GM20431 (cell line): ENCODE measurements at regions not wholly inside any gene's neighbourhood (a gene's known extent, or its start where the extent isn't known, plus 50 kb on each side); places are given as distances from the start of the nearest gene placed in this dataset.
"Not testable (repeated sequence)": the region's sequence is repeated elsewhere in the genome, so short reads cannot be mapped to it uniquely, and the experiment has no call there.

ENCODE experiments used
- in situ Hi-C: fragments of 300-500 bp; cut with MseI, MboI; formaldehyde crosslinking; loops from one replicate; pipeline ENCODE4 v1.15.0; 2020; ENCODE audit warnings: low sequenced_read_pairs; ENCODE audit not compliant: unreplicated experiment

- in situ Hi-C loops: no loop called here
Observed at GRCh38 chr9:26675035-26675434, 217.6 kb downstream of the CAAP1 start.

GRCh38 chr9:26673261-26673660, 219.3 kb downstream of the CAAP1 start:
- in situ Hi-C loops: no loop called here

- in situ Hi-C loops: no loop called here
Observed at GRCh38 chr9:26669701-26670670, 222.6 kb downstream of the CAAP1 start.

GRCh38 chr9:26667882-26668281, 224.7 kb downstream of the CAAP1 start:
- in situ Hi-C loops: no loop called here

- in situ Hi-C loops: no loop called here
Observed at GRCh38 chr9:26665666-26666065, 226.9 kb downstream of the CAAP1 start.

GRCh38 chr9:26664087-26664773, 228.4 kb downstream of the CAAP1 start:
- in situ Hi-C loops: not testable (repeated sequence)

GRCh38 chr9:26662476-26662875, 230.1 kb downstream of the CAAP1 start:
- in situ Hi-C loops: no loop called here

- in situ Hi-C loops: no loop called here
Observed at GRCh38 chr9:26658476-26658875, 234.1 kb downstream of the CAAP1 start.

- in situ Hi-C loops: no loop called here
Observed at GRCh38 chr9:26657958-26658357, 234.6 kb downstream of the CAAP1 start.

GRCh38 chr9:26656003-26656870, 236.4 kb downstream of the CAAP1 start:
- in situ Hi-C loops: no loop called here

- in situ Hi-C loops: no loop called here
Observed at GRCh38 chr9:26655166-26655565, 237.4 kb downstream of the CAAP1 start.

- in situ Hi-C loops: no loop called here
Observed at GRCh38 chr9:26650325-26650724, 242.3 kb downstream of the CAAP1 start.

- in situ Hi-C loops: no loop called here
Observed at GRCh38 chr9:26643826-26644225, 248.8 kb downstream of the CAAP1 start.

GRCh38 chr9:26639761-26640160, 252.8 kb downstream of the CAAP1 start:
- in situ Hi-C loops: no loop called here

- in situ Hi-C loops: no loop called here
Observed at GRCh38 chr9:26637101-26637500, 255.5 kb downstream of the CAAP1 start.

- in situ Hi-C loops: not testable (repeated sequence)
Observed at GRCh38 chr9:26613851-26614350, 278.7 kb downstream of the CAAP1 start.

GRCh38 chr9:26612211-26612610, 280.4 kb downstream of the CAAP1 start:
- in situ Hi-C loops: no loop called here

- in situ Hi-C loops: no loop called here
Observed at GRCh38 chr9:26606756-26607155, 285.8 kb downstream of the CAAP1 start.

- in situ Hi-C loops: no loop called here
Observed at GRCh38 chr9:26605367-26605766, 287.2 kb downstream of the CAAP1 start.

GRCh38 chr9:26604076-26604662, 288.4 kb downstream of the CAAP1 start:
- in situ Hi-C loops: no loop called here
